ENCODE measurements at regions not wholly inside any gene's neighbourhood (a gene's known extent, or its start where the extent isn't known, plus 50 kb on each side); places are given as distances from the start of the nearest gene placed in this dataset.
A peak's percentile ranks its signal among the peaks of the same experiment; 100 is the strongest.
"Not testable (repeated sequence)": the region's sequence is repeated elsewhere in the genome, so short reads cannot be mapped to it uniquely, and the experiment has no call there.

DNA sequence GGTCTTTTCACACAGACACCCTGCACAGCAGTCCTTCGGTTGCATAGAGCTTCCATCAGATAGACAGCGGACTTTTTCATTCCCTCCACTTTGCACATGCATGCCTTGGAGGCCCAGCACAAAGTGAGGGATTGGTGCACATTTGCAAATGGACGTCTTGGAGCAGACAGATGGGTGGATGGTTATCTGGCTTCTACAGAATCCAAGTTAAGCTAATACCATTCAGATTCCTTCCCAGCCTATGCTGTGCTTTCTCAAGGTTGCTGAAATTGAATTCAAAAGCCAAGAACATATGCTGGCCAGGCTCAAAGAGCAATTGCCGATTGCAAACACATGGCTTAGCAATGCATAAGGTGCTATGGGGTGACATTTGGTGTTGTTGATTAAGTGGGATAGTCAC lies 186.4 kb downstream of the VAPA start:
- peaks cover 4% of the 10 kb centered on the region; the same call in 1 of the 2 replicates for H3K9me3 Mint-ChIP-seq
- H3K4me3 Mint-ChIP-seq = no peak overlapping the region
- TF ChIP-seq CTCF (IDR thresholded peaks at IDR 0.05) = no peak
- no peak overlapping the region for H3K27ac Mint-ChIP-seq
- H3K36me3 Mint-ChIP-seq (ENCODE audit: low read depth) = no peaks in the 10 kb centered on the region
- peaks cover 24% of the 10 kb centered on the region; the same call in 1 of the 2 replicates for H3K4me1 Mint-ChIP-seq (ENCODE audit: low read depth)
- DNase-seq = no peak
- peaks cover 18% of the 10 kb centered on the region for H3K27me3 Mint-ChIP-seq (ENCODE audit: insufficient read depth)

GRCh38 chr18:10100941-10101701 lies 187.3 kb downstream of the VAPA start:
- peak; percentile 11 for DNase-seq
- Mint-ChIP-seq H3K27ac (no peak overlapping the region), H3K4me3 (no peak overlapping the region), H3K27me3 (ENCODE audit: insufficient read depth) (peaks cover 15% of the 10 kb centered on the region), H3K4me1 (ENCODE audit: low read depth) (peaks cover 24% of the 10 kb centered on the region; the same call in 1 of the 2 replicates), H3K36me3 (ENCODE audit: low read depth) (no peaks in the 10 kb centered on the region), H3K9me3 (peaks cover 13% of the 10 kb centered on the region; the same call in 1 of the 2 replicates)
- no peak for TF ChIP-seq CTCF (IDR thresholded peaks at IDR 0.05)

- Mint-ChIP-seq H3K9me3 (peaks cover 13% of the 10 kb centered on the region; the same call in 1 of the 2 replicates), H3K27ac (no peak overlapping the region), H3K36me3 (ENCODE audit: low read depth) (no peaks in the 10 kb centered on the region), H3K4me3 (no peak overlapping the region), H3K27me3 (ENCODE audit: insufficient read depth) (peaks cover 14% of the 10 kb centered on the region), H3K4me1 (ENCODE audit: low read depth) (peaks cover 24% of the 10 kb centered on the region; the same call in 1 of the 2 replicates)
- DNase-seq = no peak
- no peak for TF ChIP-seq CTCF (IDR thresholded peaks at IDR 0.05)
Observed at GRCh38 chr18:10101729-10102128, 187.9 kb downstream of the VAPA start.

DNA sequence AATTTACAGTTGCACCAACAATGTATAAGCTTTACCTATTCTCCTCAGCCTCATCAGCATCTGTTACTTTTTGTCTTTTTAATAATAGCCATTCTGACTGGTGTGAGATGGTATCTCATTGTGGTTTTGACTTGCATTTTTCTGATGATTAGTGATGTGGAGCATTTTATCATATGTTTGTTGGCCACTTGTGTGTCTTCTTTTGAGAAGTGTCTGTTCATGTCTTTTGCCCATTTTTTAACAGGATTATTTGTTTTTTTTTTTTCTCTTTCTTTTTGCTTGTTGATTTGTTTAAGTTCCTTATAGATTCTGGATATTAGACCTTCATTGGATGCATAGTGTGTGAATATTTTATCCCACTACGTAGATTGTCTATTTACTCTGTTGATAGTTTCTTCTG lies 191.3 kb downstream of the VAPA start:
- not testable (repeated sequence) for H3K27ac Mint-ChIP-seq

GRCh38 chr18:10111191-10111590 lies 197.4 kb downstream of the VAPA start:
- no peak for DNase-seq
- Mint-ChIP-seq H3K4me1 (ENCODE audit: low read depth) (no peaks in the 10 kb centered on the region), H3K36me3 (ENCODE audit: low read depth) (0 out of 2 replicates have a peak, but pooled peaks cover 4% of the 10 kb centered on the region), H3K4me3 (no peak overlapping the region), H3K9me3 (no peaks in the 10 kb centered on the region), H3K27ac (no peak overlapping the region), H3K27me3 (ENCODE audit: insufficient read depth) (peaks cover 36% of the 10 kb centered on the region)
- no peak for TF ChIP-seq CTCF (IDR thresholded peaks at IDR 0.05)

More for the DNA sequence above, 191.3 kb downstream of the VAPA start:
- not testable (repeated sequence) for H3K27me3 Mint-ChIP-seq (ENCODE audit: insufficient read depth); DNase-seq; H3K36me3 Mint-ChIP-seq (ENCODE audit: low read depth); H3K4me3 Mint-ChIP-seq
- Mint-ChIP-seq H3K9me3 (peaks cover 13% of the 10 kb centered on the region; the same call in 1 of the 2 replicates), H3K4me1 (ENCODE audit: low read depth) (peaks cover 13% of the 10 kb centered on the region; the same call in 1 of the 2 replicates)

DNA sequence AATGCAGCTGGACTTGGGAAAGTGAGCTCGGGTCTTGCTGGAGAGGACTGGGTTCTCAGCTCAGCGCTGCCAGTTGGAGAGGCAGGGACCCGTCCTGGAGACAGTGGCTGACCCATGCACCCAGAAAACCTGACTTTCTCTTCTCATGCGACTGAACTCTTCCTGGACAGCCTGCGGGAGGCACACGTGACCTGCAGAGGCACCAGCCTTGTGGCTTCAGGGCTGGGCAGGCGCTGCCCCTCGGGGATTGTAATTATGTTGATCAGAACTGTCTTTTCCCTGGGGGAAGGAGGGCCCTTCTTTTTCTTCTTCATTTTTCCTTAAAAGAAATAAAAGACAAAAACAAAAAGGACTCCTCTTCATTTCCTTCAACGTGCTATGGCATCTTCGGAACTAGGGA lies 198.1 kb downstream of the VAPA start:
- Mint-ChIP-seq H3K4me3 (no peak overlapping the region), H3K27me3 (ENCODE audit: insufficient read depth) (peaks cover 36% of the 10 kb centered on the region), H3K4me1 (ENCODE audit: low read depth) (no peaks in the 10 kb centered on the region), H3K27ac (no peak overlapping the region), H3K9me3 (no peaks in the 10 kb centered on the region), H3K36me3 (ENCODE audit: low read depth) (0 out of 2 replicates have a peak, but pooled peaks cover 4% of the 10 kb centered on the region)
- TF ChIP-seq CTCF (IDR thresholded peaks at IDR 0.05) = no peak
- no peak for DNase-seq
